ENCODE measurements at regions not wholly inside any gene's neighbourhood (a gene's known extent, or its start where the extent isn't known, plus 50 kb on each side); places are given as distances from the start of the nearest gene placed in this dataset.

GRCh38 chr6:10028222-10028621 is 386.7 kb downstream of the TFAP2A start:
- no peak for DNase-seq

GRCh38 chr6:10019851-10020250 is 395.0 kb downstream of the TFAP2A start:
- DNase-seq: no peak

- DNase-seq: no peak
Observed at GRCh38 chr6:10014557-10014956, 400.3 kb downstream of the TFAP2A start.

- no peak for DNase-seq
Observed at GRCh38 chr6:10000551-10000950, 414.3 kb downstream of the TFAP2A start.

GRCh38 chr6:9999796-10000195 is 415.1 kb downstream of the TFAP2A start:
- no peak for DNase-seq

- DNase-seq: no peak
Observed at GRCh38 chr6:9986273-9986672, 428.6 kb downstream of the TFAP2A start.

GRCh38 chr6:9985481-9985880 is 429.4 kb downstream of the TFAP2A start:
- no peak for DNase-seq

- no peak for DNase-seq
Observed at GRCh38 chr6:9984607-9985006, 430.3 kb downstream of the TFAP2A start.

- no peak for DNase-seq
Observed at GRCh38 chr6:9983168-9983567, 431.7 kb downstream of the TFAP2A start.

GRCh38 chr6:9982215-9982614 is 432.7 kb downstream of the TFAP2A start:
- DNase-seq: no peak

GRCh38 chr6:9979996-9980395 is 434.9 kb downstream of the TFAP2A start:
- no peak for DNase-seq

GRCh38 chr6:9978480-9978879 is 436.4 kb downstream of the TFAP2A start:
- DNase-seq: no peak

GRCh38 chr6:9977411-9977810 is 437.5 kb downstream of the TFAP2A start:
- no peak for DNase-seq

GRCh38 chr6:9961646-9962045 is 453.2 kb downstream of the TFAP2A start:
- DNase-seq: no peak

- DNase-seq: no peak
Observed at GRCh38 chr6:9957215-9957759, 457.6 kb downstream of the TFAP2A start.

- DNase-seq: no peak
Observed at GRCh38 chr6:9948678-9949077, 466.2 kb downstream of the TFAP2A start.

- no peak for DNase-seq
Observed at GRCh38 chr6:9943986-9944385, 470.9 kb downstream of the TFAP2A start.

GRCh38 chr6:9943026-9943425 is 471.8 kb downstream of the TFAP2A start:
- no peak for DNase-seq

GRCh38 chr6:9942131-9942530 is 472.7 kb downstream of the TFAP2A start:
- no peak for DNase-seq

GRCh38 chr6:9938801-9939200 is 476.1 kb downstream of the TFAP2A start:
- DNase-seq: no peak

GRCh38 chr6:9937031-9937763 is 477.7 kb downstream of the TFAP2A start:
- DNase-seq: no peak

GRCh38 chr6:9936551-9936950 is 478.3 kb downstream of the TFAP2A start:
- DNase-seq: no peak

- no peak for DNase-seq
Observed at GRCh38 chr6:9933677-9934076, 481.2 kb downstream of the TFAP2A start.

GRCh38 chr6:9927275-9927674 is 487.6 kb downstream of the TFAP2A start:
- no peak for DNase-seq

- no peak for DNase-seq
Observed at GRCh38 chr6:9924971-9925370, 489.9 kb downstream of the TFAP2A start.
